GM11168 (cell line): ENCODE measurements at regions not wholly inside any gene's neighbourhood (a gene's known extent, or its start where the extent isn't known, plus 50 kb on each side); places are given as distances from the start of the nearest gene placed in this dataset.

Experiments used
- in situ Hi-C: fragments of 300-500 bp; cut with MboI; formaldehyde crosslinking; loops from one replicate; pipeline ENCODE4 v1.12.0; 2022; ENCODE audit warnings: low sequenced_read_pairs; ENCODE audit not compliant: unreplicated experiment

DNA sequence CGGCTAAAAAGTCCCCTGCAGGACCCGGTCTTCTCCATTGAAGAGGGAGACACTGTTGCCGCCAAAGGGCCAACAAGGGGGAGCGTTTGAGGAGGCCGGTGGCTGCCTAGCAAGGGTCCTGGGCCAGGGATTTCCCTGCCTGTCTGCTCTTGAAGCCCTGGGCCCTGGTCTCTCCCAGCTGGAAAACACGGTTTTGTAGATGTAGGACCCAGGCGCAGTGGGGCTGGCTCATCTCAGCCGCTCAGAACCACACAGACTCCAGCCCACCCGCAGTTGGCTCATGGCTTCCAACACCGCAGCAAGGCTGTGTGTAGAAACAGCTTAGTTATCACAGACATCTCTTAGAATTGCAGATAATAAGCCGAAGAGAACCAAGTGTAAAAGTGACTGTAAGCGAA is 57.1 kb upstream of the TWIST2 start:
- in situ Hi-C loops = loop anchor here (25.0 kb wide), 1 partner anchor 429 kb away; no protein-coding TSS in a partner anchor

DNA sequence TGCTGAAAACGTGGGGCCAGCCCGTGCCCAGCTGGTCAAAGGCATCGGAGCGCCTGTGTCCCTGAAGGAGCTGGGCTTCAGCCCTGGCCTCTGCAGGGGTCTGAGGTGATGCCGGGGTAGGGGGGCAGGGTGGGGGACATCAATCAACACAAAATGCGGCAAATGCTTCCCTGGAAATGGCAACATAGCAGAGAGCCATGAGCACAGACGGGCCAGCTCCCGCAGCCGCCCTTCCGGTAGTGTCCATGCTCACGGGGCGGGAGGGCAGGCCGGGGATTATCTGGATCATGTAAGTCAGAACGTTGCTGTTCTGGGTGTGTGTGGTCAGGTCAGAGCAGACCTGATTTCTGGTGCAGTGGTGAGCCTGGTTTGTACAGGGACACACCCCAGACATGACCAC is 56.5 kb upstream of the TWIST2 start:
- in situ Hi-C loops = loop anchor here (25.0 kb wide), 1 partner anchor 429 kb away; no protein-coding TSS in a partner anchor

DNA sequence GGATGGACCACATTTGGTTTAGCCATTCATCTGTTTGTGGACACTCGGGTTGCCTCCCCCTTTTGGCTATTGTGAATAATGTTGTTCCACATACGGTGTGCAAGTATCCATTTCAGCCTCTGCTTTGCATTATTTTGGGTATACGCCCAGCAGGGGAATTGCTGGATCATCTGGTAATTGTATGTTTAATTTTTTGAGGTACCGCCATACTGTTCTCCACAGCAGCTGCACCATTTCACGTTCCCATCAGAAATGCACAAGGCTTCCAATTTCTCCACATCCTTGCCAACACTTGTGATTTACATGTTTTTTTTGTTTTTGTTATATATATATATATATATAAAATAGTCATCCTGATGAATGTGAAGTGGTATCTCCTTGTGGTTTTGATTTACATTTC is 54.6 kb upstream of the TWIST2 start:
- in situ Hi-C loops = loop anchor here (25.0 kb wide), 1 partner anchor 431 kb away; no protein-coding TSS in a partner anchor

DNA sequence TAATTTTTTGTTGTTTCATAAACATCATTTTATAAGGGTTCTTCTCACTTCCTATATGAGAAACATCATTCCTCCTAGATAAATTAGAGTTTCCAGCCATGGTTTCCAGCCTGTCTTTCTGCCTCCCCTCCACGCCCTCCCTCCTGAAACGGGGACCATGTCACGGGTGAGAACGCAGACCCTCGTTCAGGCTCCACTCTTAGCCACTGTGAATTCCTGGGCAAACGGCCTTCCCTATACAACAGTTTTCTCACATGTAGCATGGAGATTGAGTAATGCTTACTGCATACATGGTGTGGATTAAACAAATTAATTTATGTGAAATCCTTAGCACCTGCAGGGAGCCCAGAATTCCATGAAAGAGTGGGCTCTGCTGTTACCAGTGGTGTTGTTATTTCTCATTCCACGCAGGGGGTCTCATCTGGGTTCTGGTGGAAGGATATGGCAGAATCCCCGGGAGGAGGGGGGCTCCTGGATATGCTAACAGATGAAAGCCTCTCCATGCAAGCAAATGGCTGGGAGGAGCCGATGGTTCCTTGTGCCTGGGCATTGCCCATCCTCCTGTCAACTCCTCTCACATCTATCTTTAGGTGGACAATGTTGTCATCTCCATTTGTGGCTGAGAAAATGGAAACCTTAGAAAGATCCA is 54.0 kb upstream of the TWIST2 start:
- in situ Hi-C loops = loop anchor here (25.0 kb wide), 1 partner anchor 432 kb away; no protein-coding TSS in a partner anchor

DNA sequence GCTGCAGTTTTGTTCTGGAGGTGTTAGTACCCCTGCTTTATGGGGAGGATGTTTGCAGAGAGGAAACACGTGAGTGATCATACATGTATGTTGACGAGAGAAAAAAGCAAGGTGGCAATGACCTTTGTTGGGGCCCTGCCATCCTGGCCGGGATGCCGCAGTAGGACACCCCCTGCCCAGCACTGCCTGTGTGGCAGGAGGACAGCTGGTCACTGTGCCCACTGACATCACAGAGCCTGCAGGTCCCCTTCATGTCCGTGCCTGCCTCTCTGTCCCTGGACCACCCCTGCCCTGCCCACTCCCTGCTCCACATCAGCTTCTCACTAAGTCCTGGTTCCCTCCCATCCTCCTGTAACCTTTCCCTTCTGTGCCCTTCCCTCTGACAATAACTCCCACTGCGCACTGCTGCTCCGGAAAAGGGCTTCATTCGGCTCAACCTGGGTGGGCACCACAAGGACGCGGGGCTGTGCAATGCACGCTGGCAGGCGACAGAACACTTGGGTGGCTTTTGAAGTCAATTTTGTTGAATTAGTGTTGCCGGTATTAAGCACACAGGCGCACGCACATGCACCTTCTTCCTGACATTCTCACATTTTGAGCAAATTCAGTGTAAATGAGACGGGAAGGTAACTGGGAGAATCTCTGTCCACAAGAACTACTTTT is 51.5 kb upstream of the TWIST2 start:
- in situ Hi-C loops = loop anchor here (25.0 kb wide), 1 partner anchor 434 kb away; no protein-coding TSS in a partner anchor

DNA sequence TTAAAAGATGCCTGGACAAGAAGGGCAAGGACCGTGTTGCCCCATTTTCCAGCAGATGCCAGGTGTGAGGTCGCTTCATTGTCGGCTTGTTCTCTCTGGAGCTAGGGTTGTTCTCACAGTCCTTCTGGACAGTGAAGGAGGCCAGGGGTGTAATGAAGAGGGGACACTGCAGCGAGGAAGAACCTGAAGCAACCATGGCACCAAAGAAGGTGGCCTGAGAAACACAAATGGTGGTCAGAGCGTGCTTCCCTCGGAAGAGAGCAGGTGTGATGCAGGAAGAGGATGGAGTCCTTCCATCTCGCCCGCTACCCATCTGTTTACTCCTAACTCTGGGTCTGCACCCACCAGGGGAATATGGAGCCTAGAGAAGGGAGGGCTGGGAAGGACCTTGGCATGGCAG is 50.3 kb upstream of the TWIST2 start:
- in situ Hi-C loops = loop anchor here (25.0 kb wide), 1 partner anchor 435 kb away; no protein-coding TSS in a partner anchor
